ENCODE measurements at regions not wholly inside any gene's neighbourhood (a gene's known extent, or its start where the extent isn't known, plus 50 kb on each side); places are given as distances from the start of the nearest gene placed in this dataset.

DNA sequence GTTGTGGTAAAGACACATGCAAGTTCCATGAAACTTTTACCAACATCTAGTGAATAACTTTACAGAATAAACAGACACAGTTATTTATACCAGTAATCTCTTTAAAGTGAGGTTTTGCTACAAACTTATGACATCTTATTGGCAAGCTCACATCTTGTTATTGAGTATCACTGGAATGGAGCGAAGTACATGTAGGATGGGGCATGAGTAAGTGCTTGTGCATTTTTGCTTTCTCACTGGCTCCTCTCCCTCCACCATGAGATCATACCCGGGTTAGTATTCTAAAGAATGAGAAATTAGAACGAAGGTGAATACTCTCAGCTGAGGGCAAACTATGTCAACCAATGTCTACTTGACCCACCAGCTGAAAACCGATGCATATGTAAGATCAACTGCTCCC lies 193.3 kb upstream of the ZNF717 start:
- no peaks in the 10 kb centered on the region for H3K4me1 ChIP-seq (replicated peaks in 1 of 4; ENCODE audit: control insufficient read depth in 3 of 4, insufficient read depth in 4 of 4, low read length in 3 of 4)
- H3K23me2 ChIP-seq (ENCODE audit: low read depth, low read length): no peaks in the 10 kb centered on the region
- H3K56ac ChIP-seq (replicated peaks; ENCODE audit: insufficient read length, low read depth, low read length): no peak overlapping the region
- FAIRE-seq (no peak), DNase-seq (ENCODE audit: low read depth in 1 of 2, low spot score in 2 of 2) (no peak)
- H3K4ac ChIP-seq (replicated peaks; ENCODE audit: insufficient read length, low read depth, low read length): no peak overlapping the region
- H3K14ac ChIP-seq (ENCODE audit: insufficient read length): no peak overlapping the region
- no peak overlapping the region for H4K91ac ChIP-seq (replicated peaks; ENCODE audit: insufficient read length, low read length)
- 91% methylated on average over 4 of the region's 4 CpGs; no CpG with 5 or more reads in 1 of the 2 experiments for WGBS, 2 experiments (ENCODE audit: extremely low coverage in 1 of 2, insufficient coverage in 1 of 2, insufficient read length in 1 of 2, insufficient replicate concordance in 2 of 2, low coverage in 1 of 2, low lambda C conversion rate in 2 of 2, missing lambda C conversion rate in 1 of 2)
- H3K4me3 ChIP-seq (ENCODE audit: extremely low read depth in 1 of 4, insufficient read depth in 2 of 4, low read depth in 3 of 4, low read length in 4 of 4): no peak overlapping the region
- no peak overlapping the region for H3K23ac ChIP-seq (ENCODE audit: insufficient read length)
- H3K4me2 ChIP-seq (ENCODE audit: insufficient read depth in 1 of 2, low read depth in 2 of 2, low read length in 2 of 2): no peak overlapping the region
- ChIA-PET CTCF (ENCODE audit: partially characterized antibody) (interaction anchor here (0.9 kb wide), 1 partner anchor 95 kb away, joined by 3 read pairs; no protein-coding TSS in a partner anchor), POLR2A (ENCODE audit: partially characterized antibody) (no interaction called here)
- no peak overlapping the region for H2BK120ac ChIP-seq (replicated peaks; ENCODE audit: low read depth, low read length)
- no peak overlapping the region for H4K5ac ChIP-seq (ENCODE audit: insufficient read length, low read depth, low read length)
- H3K27me3 ChIP-seq (replicated peaks in 1 of 4; ENCODE audit: control insufficient read depth in 3 of 4, extremely low read depth in 1 of 4, insufficient read depth in 3 of 4, low read length in 3 of 4): no peaks in the 10 kb centered on the region
- H3K9me3 ChIP-seq (ENCODE audit: insufficient read depth in 2 of 2, low read depth in 1 of 2, low read length in 1 of 2): peaks cover 0 to 3% of the 10 kb centered on the region in 2 experiments; a peak in 1 of 4 replicates
- no peak overlapping the region for H2BK20ac ChIP-seq (ENCODE audit: low read length)
- no peaks in the 10 kb centered on the region for H3K79me2 ChIP-seq (ENCODE audit: control insufficient read depth in 1 of 2, insufficient read depth in 2 of 2, low read length in 2 of 2)
- no peak overlapping the region for H2BK5ac ChIP-seq (ENCODE audit: low read depth, low read length)
- H3K18ac ChIP-seq (ENCODE audit: extremely low read depth, low read length): no peak overlapping the region
- no peak overlapping the region for H2BK12ac ChIP-seq (ENCODE audit: low read depth, low read length)
- no peak overlapping the region for H4K8ac ChIP-seq (ENCODE audit: extremely low read depth, insufficient read depth, low read length)
- H3K9ac ChIP-seq (replicated peaks in 1 of 4; ENCODE audit: extremely low read depth in 1 of 4, low read depth in 3 of 4, low read length in 3 of 4): no peak overlapping the region
- no peaks in the 10 kb centered on the region for H4K20me1 ChIP-seq (replicated peaks in 1 of 2; ENCODE audit: control insufficient read depth in 1 of 2, insufficient read depth in 2 of 2, low read length in 2 of 2)
- no peaks in the 10 kb centered on the region for H3K36me3 ChIP-seq (ENCODE audit: control insufficient read depth in 2 of 4, insufficient read depth in 4 of 4, low read length in 3 of 4)
- no peak overlapping the region for H2AFZ ChIP-seq (ENCODE audit: low read length)
- H2AK5ac ChIP-seq (ENCODE audit: low read depth, low read length): no peak overlapping the region
- no peak overlapping the region for H3K27ac ChIP-seq (ENCODE audit: low read depth, low read length)
- H3K79me1 ChIP-seq (ENCODE audit: low read depth, low read length): no peaks in the 10 kb centered on the region
- H2BK15ac ChIP-seq (ENCODE audit: low read length): no peak overlapping the region
- TF ChIP-seq, protein P1, sequence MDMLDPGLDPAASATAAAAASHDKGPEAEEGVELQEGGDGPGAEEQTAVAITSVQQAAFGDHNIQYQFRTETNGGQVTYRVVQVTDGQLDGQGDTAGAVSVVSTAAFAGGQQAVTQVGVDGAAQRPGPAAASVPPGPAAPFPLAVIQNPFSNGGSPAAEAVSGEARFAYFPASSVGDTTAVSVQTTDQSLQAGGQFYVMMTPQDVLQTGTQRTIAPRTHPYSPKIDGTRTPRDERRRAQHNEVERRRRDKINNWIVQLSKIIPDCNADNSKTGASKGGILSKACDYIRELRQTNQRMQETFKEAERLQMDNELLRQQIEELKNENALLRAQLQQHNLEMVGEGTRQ (IDR thresholded peaks at IDR 0.05; ENCODE audit: low read length): no peak
- TF ChIP-seq SIRT6 (IDR thresholded peaks at IDR 0.05; ENCODE audit: low read length) (no peak), POU5F1 (IDR thresholded peaks at IDR 0.05; ENCODE audit: low read depth, low read length) (no peak), FOSL1 (IDR thresholded peaks at IDR 0.05; ENCODE audit: insufficient read depth, low read depth, low read length) (no peak), KDM1A (IDR thresholded peaks at IDR 0.05; ENCODE audit: borderline replicate concordance, low read length) (no peak), ASH2L (IDR thresholded peaks at IDR 0.05; ENCODE audit: low read length) (no peak), TAF1 (IDR thresholded peaks at IDR 0.05; ENCODE audit: low read depth, low read length) (no peak), CTBP2 (IDR thresholded peaks at IDR 0.05; ENCODE audit: borderline replicate concordance, insufficient read depth, insufficient read length, low read length) (no peak), JUN (IDR thresholded peaks at IDR 0.05; ENCODE audit: low read depth, low read length) (no peak), CBX5 (IDR thresholded peaks at IDR 0.05; ENCODE audit: low read depth, low read length) (no peak)

Measured in H1 (cell line).